GM23338 (cell line): ENCODE measurements at regions not wholly inside any gene's neighbourhood (a gene's known extent, or its start where the extent isn't known, plus 50 kb on each side); places are given as distances from the start of the nearest gene placed in this dataset.

ENCODE experiments used
- ATAC-seq: fragments of 200-7000 bp; cut with Tn5 transposase; 3 replicates; pipeline ENCODE4 v1.9.1; 2020
- DNase-seq: peaks from one replicate; pipeline ENCODE4 v3.0.0-alpha.2; 2015; ENCODE audit warnings: low spot score
- H2AFZ ChIP-seq: fragments of 200-600 bp; sonication (generic); 2 replicates; pipeline ENCODE4 v1.8.0; 2016; ENCODE audit warnings: antibody characterized with exemption, mild to moderate bottlenecking, moderate library complexity
- H3F3A ChIP-seq: fragments of 200-600 bp; sonication (generic); replicated peaks from 2 replicates; pipeline ENCODE4 v1.8.0; 2017; ENCODE audit warnings: antibody characterized with exemption, mixed run types, low read depth
- H3K27ac ChIP-seq: fragments of 200-600 bp; sonication (generic); 2 replicates; pipeline ENCODE4 v1.6.1; 2016; ENCODE audit warnings: low read depth
- H3K27me3 ChIP-seq: fragments of 200-600 bp; sonication (generic); 2 replicates; pipeline ENCODE4 v1.8.0; 2016; ENCODE audit warnings: mild to moderate bottlenecking, mixed run types, moderate library complexity; ENCODE audit not compliant: insufficient read depth
- H3K36me3 ChIP-seq: fragments of 200-600 bp; sonication (generic); 2 replicates; pipeline ENCODE4 v1.8.0; 2016; ENCODE audit warnings: mild to moderate bottlenecking; ENCODE audit not compliant: insufficient read depth
- H3K4me1 ChIP-seq: fragments of 200-600 bp; sonication (generic); 2 replicates; pipeline ENCODE4 v1.8.0; 2016; ENCODE audit warnings: mild to moderate bottlenecking, moderate library complexity; ENCODE audit not compliant: insufficient read depth
- H3K4me2 ChIP-seq: fragments of 200-600 bp; sonication (generic); 2 replicates; pipeline ENCODE4 v1.7.1; 2017; ENCODE audit warnings: mixed run types
- H3K4me3 ChIP-seq: fragments of 200-600 bp; sonication (generic); 2 replicates; pipeline ENCODE4 v1.6.1; 2016; ENCODE audit warnings: mixed run types
- H3K79me2 ChIP-seq: fragments of 200-600 bp; sonication (generic); replicated peaks from 2 replicates; pipeline ENCODE4 v1.8.0; 2017; ENCODE audit warnings: mild to moderate bottlenecking; ENCODE audit not compliant: insufficient read depth
- H3K9me2 ChIP-seq: fragments of 200-600 bp; sonication (generic); 2 replicates; pipeline ENCODE4 v1.8.0; 2017; ENCODE audit not compliant: insufficient read depth
- H4K20me1 ChIP-seq: fragments of 200-600 bp; sonication (generic); replicated peaks from 2 replicates; pipeline ENCODE4 v1.8.0; 2017; ENCODE audit warnings: mild to moderate bottlenecking; ENCODE audit not compliant: insufficient read depth
- H3K27ac Mint-ChIP-seq: 2 replicates; pipeline ENCODE4 v1.8.0; 2020; ENCODE audit warnings: inconsistent platforms, mild to moderate bottlenecking, moderate library complexity, mixed read lengths
- H3K27me3 Mint-ChIP-seq: 3 replicates; pipeline ENCODE4 v1.8.0; 2022; ENCODE audit warnings: low read depth, mild to moderate bottlenecking, moderate library complexity, mixed read lengths, inconsistent platforms; ENCODE audit not compliant: insufficient read depth, poor library complexity
- H3K36me3 Mint-ChIP-seq: 3 replicates; pipeline ENCODE4 v1.8.0; 2021; ENCODE audit warnings: low read depth, mild to moderate bottlenecking, inconsistent platforms, moderate library complexity, mixed read lengths
- H3K4me1 Mint-ChIP-seq: 3 replicates; pipeline ENCODE4 v1.8.0; 2020; ENCODE audit warnings: mild to moderate bottlenecking, inconsistent platforms, mixed read lengths
- H3K4me3 Mint-ChIP-seq: 3 replicates; pipeline ENCODE4 v1.8.0; 2021; ENCODE audit warnings: moderate library complexity, mild to moderate bottlenecking, inconsistent platforms, mixed read lengths
- H3K9me3 Mint-ChIP-seq: 3 replicates; pipeline ENCODE4 v1.8.0; 2020; ENCODE audit warnings: moderate library complexity, mild to moderate bottlenecking, inconsistent platforms, mixed read lengths
- CREB1 ChIP-seq: fragments of 250-450 bp; sonication (Bioruptor Pico); IDR thresholded peaks from 2 replicates; pipeline ENCODE4 v1.5.0; 2020; ENCODE audit warnings: low read depth, mild to moderate bottlenecking, moderate library complexity
- EZH2phosphoT487 ChIP-seq: fragments of 200-600 bp; sonication (generic); IDR thresholded peaks from one replicate; pipeline ENCODE4 v1.8.1; 2018; ENCODE audit warnings: antibody characterized with exemption; ENCODE audit not compliant: unreplicated experiment
- POLR2AphosphoS5 ChIP-seq: IDR thresholded peaks from 2 replicates; pipeline ENCODE4 v1.6.1; 2016; ENCODE audit warnings: antibody characterized with exemption, low read depth
- ZNF114 ChIP-seq: fragments of 250-450 bp; sonication (Bioruptor Pico); IDR thresholded peaks from 2 replicates; pipeline ENCODE4 v1.5.0; 2020; ENCODE audit warnings: mild to moderate bottlenecking, moderate library complexity
- ZNF331 ChIP-seq: fragments of 250-450 bp; sonication (Bioruptor Pico); IDR thresholded peaks from 2 replicates; pipeline ENCODE4 v1.5.0; 2020; ENCODE audit warnings: low read depth, mild to moderate bottlenecking, moderate library complexity
- TF ChIP-seq, protein P1 (sequence below): IDR thresholded peaks from 2 replicates; pipeline ENCODE4 v1.6.1; 2016; ENCODE audit warnings: antibody characterized with exemption
- TF ChIP-seq, protein P2 (sequence below), 2 experiments: fragments of 200-600 bp in 1 of 2; sonication (generic) in 1 of 2; conservative IDR thresholded peaks; 2 replicates each; pipeline versions ENCODE4 v1.5.1 to v1.6.1; 2016 to 2017; ENCODE audit warnings: antibody characterized with exemption in 2 of 2, low read depth in 2 of 2, mild to moderate bottlenecking in 2 of 2, moderate library complexity in 1 of 2

DNA sequence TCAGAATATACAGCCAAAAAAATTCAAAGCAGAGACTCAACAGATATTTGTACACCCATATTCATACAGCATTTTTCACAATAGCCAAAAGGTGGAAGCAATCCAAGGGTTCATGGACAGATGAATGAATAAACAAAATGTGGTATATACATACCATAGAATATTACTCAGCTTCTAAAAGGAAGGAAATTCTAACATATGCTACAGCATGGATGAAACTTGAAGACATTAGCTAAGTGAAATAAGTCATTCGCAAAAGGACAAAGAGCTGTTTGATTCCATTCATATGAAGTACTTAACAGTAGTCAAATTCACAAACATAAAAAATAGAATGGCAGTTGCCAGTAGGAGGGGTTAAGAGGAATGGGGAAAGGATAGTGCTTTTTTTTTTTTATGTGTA, 91.8 kb upstream of the ARID2 start:
- Mint-ChIP-seq H3K9me3 (no peaks in the 10 kb centered on the region), H3K36me3 (no peaks in the 10 kb centered on the region), H3K4me1 (peaks cover 19% of the 10 kb centered on the region), H3K27ac (no peak overlapping the region), H3K27me3 (peaks cover 5% of the 10 kb centered on the region), H3K4me3 (no peak overlapping the region)
- no peak for ATAC-seq
- H2AFZ ChIP-seq = no peak overlapping the region
- no peak for DNase-seq
- no peaks in the 10 kb centered on the region for H4K20me1 ChIP-seq
- no peak overlapping the region for H3K27ac ChIP-seq
- no peaks in the 10 kb centered on the region for H3K9me2 ChIP-seq
- no peaks in the 10 kb centered on the region for H3K27me3 ChIP-seq
- H3K4me2 ChIP-seq = no peak overlapping the region
- H3F3A ChIP-seq = no peaks in the 10 kb centered on the region
- no peak for TF ChIP-seq ZNF331 (CRISPR knock-in tag)
- TF ChIP-seq POLR2AphosphoS5 = no peak
- TF ChIP-seq, protein P1, sequence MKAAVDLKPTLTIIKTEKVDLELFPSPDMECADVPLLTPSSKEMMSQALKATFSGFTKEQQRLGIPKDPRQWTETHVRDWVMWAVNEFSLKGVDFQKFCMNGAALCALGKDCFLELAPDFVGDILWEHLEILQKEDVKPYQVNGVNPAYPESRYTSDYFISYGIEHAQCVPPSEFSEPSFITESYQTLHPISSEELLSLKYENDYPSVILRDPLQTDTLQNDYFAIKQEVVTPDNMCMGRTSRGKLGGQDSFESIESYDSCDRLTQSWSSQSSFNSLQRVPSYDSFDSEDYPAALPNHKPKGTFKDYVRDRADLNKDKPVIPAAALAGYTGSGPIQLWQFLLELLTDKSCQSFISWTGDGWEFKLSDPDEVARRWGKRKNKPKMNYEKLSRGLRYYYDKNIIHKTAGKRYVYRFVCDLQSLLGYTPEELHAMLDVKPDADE = no peak
- TF ChIP-seq ZNF114 (CRISPR knock-in tag) = no peak
- no peaks in the 10 kb centered on the region for H3K4me1 ChIP-seq
- H3K36me3 ChIP-seq = no peaks in the 10 kb centered on the region
- no peak overlapping the region for H3K4me3 ChIP-seq
- H3K79me2 ChIP-seq = no peaks in the 10 kb centered on the region

DNA sequence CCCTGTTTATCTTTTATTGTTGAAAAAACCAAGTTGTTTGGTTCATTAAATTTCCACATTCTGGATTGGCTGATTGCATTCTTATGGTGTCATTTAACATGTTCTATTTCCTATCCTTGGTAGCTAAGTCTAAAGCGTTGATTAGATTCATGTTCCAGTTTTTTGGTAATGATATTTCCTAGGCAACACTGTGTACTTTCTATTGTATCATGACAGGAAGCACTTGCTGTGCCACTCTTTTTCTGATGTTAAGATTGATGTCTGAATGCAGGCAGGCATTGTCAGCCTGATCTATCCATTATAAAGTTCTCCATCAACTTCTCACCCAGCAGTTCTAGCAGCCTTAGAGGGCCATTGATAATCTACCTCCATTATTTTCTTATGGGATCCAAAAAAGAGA, 91.1 kb upstream of the ARID2 start:
- peaks cover 19% of the 10 kb centered on the region for H3K4me1 Mint-ChIP-seq

DNA sequence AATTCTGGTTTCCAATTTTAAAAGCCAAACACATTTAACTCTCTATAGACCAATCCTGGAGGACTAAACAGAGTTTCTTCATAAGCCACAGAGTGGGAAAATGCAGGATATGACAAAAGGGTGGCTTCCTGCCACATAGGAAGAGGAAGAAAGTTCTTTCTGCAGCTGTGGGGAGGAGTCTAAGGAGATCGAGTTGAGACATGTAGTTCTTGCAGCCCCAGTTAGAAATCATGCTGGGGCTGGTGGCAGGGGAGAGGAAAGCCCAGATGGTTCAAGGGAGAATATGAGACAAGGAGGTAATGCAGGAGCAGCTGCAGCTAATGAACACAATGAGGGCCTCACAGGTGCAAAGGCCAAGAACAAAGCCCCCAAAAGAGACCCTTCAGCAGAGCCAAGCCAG, 85.0 kb upstream of the ARID2 start:
- ATAC-seq = peak; percentile 46; the same call in 2 of the 3 replicates
- H3K4me1 Mint-ChIP-seq = peaks cover 20% of the 10 kb centered on the region

More for the DNA sequence above, 91.1 kb upstream of the ARID2 start:
- ATAC-seq = no peak
- Mint-ChIP-seq H3K27me3 (peaks cover 5% of the 10 kb centered on the region), H3K27ac (no peak overlapping the region), H3K9me3 (no peaks in the 10 kb centered on the region), H3K36me3 (no peaks in the 10 kb centered on the region), H3K4me3 (no peak overlapping the region)
- Histone ChIP-seq H3K4me3 (no peak overlapping the region), H3K27me3 (no peaks in the 10 kb centered on the region), H3K79me2 (no peaks in the 10 kb centered on the region), H3K9me2 (no peaks in the 10 kb centered on the region), H3K27ac (no peak overlapping the region), H3K4me1 (no peaks in the 10 kb centered on the region), H2AFZ (no peak overlapping the region), H3F3A (no peaks in the 10 kb centered on the region), H3K4me2 (no peak overlapping the region), H3K36me3 (no peaks in the 10 kb centered on the region), H4K20me1 (no peaks in the 10 kb centered on the region)
- TF ChIP-seq, protein P2, sequence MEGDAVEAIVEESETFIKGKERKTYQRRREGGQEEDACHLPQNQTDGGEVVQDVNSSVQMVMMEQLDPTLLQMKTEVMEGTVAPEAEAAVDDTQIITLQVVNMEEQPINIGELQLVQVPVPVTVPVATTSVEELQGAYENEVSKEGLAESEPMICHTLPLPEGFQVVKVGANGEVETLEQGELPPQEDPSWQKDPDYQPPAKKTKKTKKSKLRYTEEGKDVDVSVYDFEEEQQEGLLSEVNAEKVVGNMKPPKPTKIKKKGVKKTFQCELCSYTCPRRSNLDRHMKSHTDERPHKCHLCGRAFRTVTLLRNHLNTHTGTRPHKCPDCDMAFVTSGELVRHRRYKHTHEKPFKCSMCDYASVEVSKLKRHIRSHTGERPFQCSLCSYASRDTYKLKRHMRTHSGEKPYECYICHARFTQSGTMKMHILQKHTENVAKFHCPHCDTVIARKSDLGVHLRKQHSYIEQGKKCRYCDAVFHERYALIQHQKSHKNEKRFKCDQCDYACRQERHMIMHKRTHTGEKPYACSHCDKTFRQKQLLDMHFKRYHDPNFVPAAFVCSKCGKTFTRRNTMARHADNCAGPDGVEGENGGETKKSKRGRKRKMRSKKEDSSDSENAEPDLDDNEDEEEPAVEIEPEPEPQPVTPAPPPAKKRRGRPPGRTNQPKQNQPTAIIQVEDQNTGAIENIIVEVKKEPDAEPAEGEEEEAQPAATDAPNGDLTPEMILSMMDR (conservative IDR thresholded peaks at IDR 0.05; ENCODE audit: low read depth in 2 of 2) = no peak
- DNase-seq = no peak

More for the DNA sequence above, 85.0 kb upstream of the ARID2 start:
- H3F3A ChIP-seq = no peaks in the 10 kb centered on the region
- no peaks in the 10 kb centered on the region for H3K79me2 ChIP-seq
- peak overlapping the region; percentile 25 for H3K4me2 ChIP-seq
- no peaks in the 10 kb centered on the region for H3K36me3 Mint-ChIP-seq
- no peak overlapping the region for H3K27ac ChIP-seq
- no peaks in the 10 kb centered on the region for H3K9me2 ChIP-seq
- H3K9me3 Mint-ChIP-seq = no peaks in the 10 kb centered on the region
- H2AFZ ChIP-seq = peak overlapping the region; percentile 89; the same call in 1 of the 2 replicates
- no peak overlapping the region for H3K4me3 ChIP-seq
- H3K4me3 Mint-ChIP-seq = no peak overlapping the region
- TF ChIP-seq, protein P1 = no peak
- TF ChIP-seq EZH2phosphoT487 (no peak), POLR2AphosphoS5 (no peak), CREB1 (CRISPR knock-in tag) (no peak)
- no peaks in the 10 kb centered on the region for H3K27me3 ChIP-seq
- peak; percentile 12 for DNase-seq
- H3K27me3 Mint-ChIP-seq = peaks cover 2% of the 10 kb centered on the region
- H3K4me1 ChIP-seq = peaks cover 16% of the 10 kb centered on the region
- no peaks in the 10 kb centered on the region for H3K36me3 ChIP-seq
- H3K27ac Mint-ChIP-seq = no peak overlapping the region; the same call in 1 of the 2 replicates
- H4K20me1 ChIP-seq = no peaks in the 10 kb centered on the region
